Astrocyte (in vitro differentiated cells and primary cell): ENCODE measurements at regions not wholly inside any gene's neighbourhood (a gene's known extent, or its start where the extent isn't known, plus 50 kb on each side); places are given as distances from the start of the nearest gene placed in this dataset.

Source experiments
- DNase-seq: peaks from one replicate; pipeline ENCODE4 v3.0.0-alpha.2; 2010; ENCODE audit warnings: low read depth
- FAIRE-seq: peaks from 2 replicates; lab custom pipeline; 2011; peaks lifted over from hg19 to GRCh38; lab: Jason Lieb, UNC
- H2AFZ ChIP-seq: 2 replicates; pipeline ENCODE4 v1.6.0; 2012; ENCODE audit warnings: low read depth, low read length, inconsistent platforms
- H3K27ac ChIP-seq: 2 replicates; pipeline ENCODE4 v1.5.1; 2011; ENCODE audit warnings: low read depth, low read length, inconsistent platforms
- H3K27me3 ChIP-seq: 2 replicates; pipeline ENCODE4 v1.6.0; 2011; ENCODE audit warnings: low read length, inconsistent platforms; ENCODE audit not compliant: insufficient read depth
- H3K36me3 ChIP-seq: 2 replicates; pipeline ENCODE4 v1.5.1; 2011; ENCODE audit warnings: low read length, inconsistent platforms; ENCODE audit not compliant: insufficient read depth
- H3K4me1 ChIP-seq: 2 replicates; pipeline ENCODE4 v1.5.1; 2011; ENCODE audit warnings: low read length, inconsistent platforms; ENCODE audit not compliant: insufficient read depth
- H3K4me2 ChIP-seq: 2 replicates; pipeline ENCODE4 v1.6.0; 2012; ENCODE audit warnings: low read length, inconsistent platforms
- H3K4me3 ChIP-seq: 2 replicates; pipeline ENCODE4 v1.5.1; 2011; ENCODE audit warnings: low read depth, mild to moderate bottlenecking, low read length, inconsistent platforms; ENCODE audit not compliant: insufficient read depth
- H3K79me2 ChIP-seq: 2 replicates; pipeline ENCODE4 v1.6.0; 2012; ENCODE audit warnings: mild to moderate bottlenecking, low read length, inconsistent platforms; ENCODE audit not compliant: insufficient read depth
- H3K9ac ChIP-seq: 2 replicates; pipeline ENCODE4 v1.6.0; 2012; ENCODE audit warnings: mild to moderate bottlenecking, low read length, inconsistent platforms
- H3K9me3 ChIP-seq: 2 replicates; pipeline ENCODE4 v1.5.1; 2012; ENCODE audit warnings: low read depth, mild to moderate bottlenecking, low read length, inconsistent platforms; ENCODE audit not compliant: insufficient read depth
- H4K20me1 ChIP-seq: 2 replicates; pipeline ENCODE4 v1.6.0; 2012; ENCODE audit warnings: low read length, inconsistent platforms; ENCODE audit not compliant: insufficient read depth
- H3K27ac Mint-ChIP-seq: one replicate; pipeline ENCODE4 v1.8.0; 2021; ENCODE audit warnings: mild to moderate bottlenecking, mixed read lengths; ENCODE audit not compliant: unreplicated experiment
- H3K27me3 Mint-ChIP-seq: one replicate; pipeline ENCODE4 v1.8.0; 2021; ENCODE audit warnings: low read depth, mixed read lengths; ENCODE audit not compliant: unreplicated experiment
- H3K36me3 Mint-ChIP-seq: one replicate; pipeline ENCODE4 v1.8.0; 2021; ENCODE audit warnings: low read depth, mixed read lengths; ENCODE audit not compliant: unreplicated experiment
- H3K4me1 Mint-ChIP-seq: one replicate; pipeline ENCODE4 v1.8.0; 2021; ENCODE audit warnings: low read depth, mixed read lengths; ENCODE audit not compliant: unreplicated experiment
- H3K4me3 Mint-ChIP-seq: one replicate; pipeline ENCODE4 v1.8.0; 2021; ENCODE audit warnings: mild to moderate bottlenecking, moderate library complexity, mixed read lengths; ENCODE audit not compliant: unreplicated experiment
- H3K9me3 Mint-ChIP-seq: one replicate; pipeline ENCODE4 v1.8.0; 2021; ENCODE audit warnings: mild to moderate bottlenecking, mixed read lengths; ENCODE audit not compliant: unreplicated experiment
- CTCF ChIP-seq: IDR thresholded peaks from 2 replicates; pipeline ENCODE4 v1.5.1; 2011; ENCODE audit warnings: low read depth, mild to moderate bottlenecking, inconsistent platforms, low read length, moderate library complexity; ENCODE audit not compliant: insufficient read depth
- EZH2 ChIP-seq: IDR thresholded peaks from 2 replicates; pipeline ENCODE4 v1.6.1; 2012; ENCODE audit warnings: mild to moderate bottlenecking, low read length, inconsistent platforms; ENCODE audit not compliant: insufficient read depth

GRCh38 chr2:78967294-78967693, 58.2 kb upstream of the REG3G start:
- Mint-ChIP-seq H3K4me3 (no peak overlapping the region), H3K27me3 (peaks cover 7% of the 10 kb centered on the region), H3K4me1 (no peaks in the 10 kb centered on the region), H3K9me3 (no peaks in the 10 kb centered on the region), H3K36me3 (no peaks in the 10 kb centered on the region), H3K27ac (no peak overlapping the region)
- Histone ChIP-seq H3K27ac (no peak overlapping the region), H3K4me3 (no peak overlapping the region), H3K9ac (no peak overlapping the region), H3K4me1 (no peaks in the 10 kb centered on the region), H2AFZ (no peak overlapping the region), H3K9me3 (no peaks in the 10 kb centered on the region), H3K36me3 (no peaks in the 10 kb centered on the region), H3K27me3 (no peaks in the 10 kb centered on the region), H3K79me2 (no peaks in the 10 kb centered on the region), H4K20me1 (no peaks in the 10 kb centered on the region), H3K4me2 (no peak overlapping the region)
- FAIRE-seq: no peak
- DNase-seq: no peak
- no peak for TF ChIP-seq CTCF
- no peak for TF ChIP-seq EZH2

DNA sequence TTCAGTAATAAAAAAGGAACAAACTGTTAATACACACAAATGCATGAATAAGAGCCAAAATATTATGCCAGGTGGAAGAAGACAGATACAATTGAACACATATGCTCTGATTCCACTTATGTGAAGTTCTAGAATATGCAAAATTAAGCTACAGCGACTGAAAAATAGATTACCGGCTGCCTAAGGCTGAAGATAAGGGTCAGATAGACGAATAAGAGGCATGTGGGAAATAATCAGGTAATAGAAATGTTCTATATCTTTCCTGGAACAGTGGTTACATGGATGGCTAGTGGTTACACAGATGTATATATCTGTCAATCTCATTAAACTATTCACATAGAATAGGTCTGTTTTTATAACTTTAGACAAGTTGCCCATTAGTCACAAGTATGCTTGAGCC, 51.9 kb upstream of the REG3G start:
- Histone ChIP-seq H3K27me3 (no peaks in the 10 kb centered on the region), H2AFZ (no peak overlapping the region), H3K27ac (no peak overlapping the region), H3K79me2 (no peaks in the 10 kb centered on the region), H3K4me1 (no peaks in the 10 kb centered on the region), H4K20me1 (no peaks in the 10 kb centered on the region), H3K9ac (no peak overlapping the region), H3K36me3 (no peaks in the 10 kb centered on the region), H3K4me2 (no peak overlapping the region), H3K9me3 (no peaks in the 10 kb centered on the region), H3K4me3 (no peak overlapping the region)
- FAIRE-seq: no peak
- Mint-ChIP-seq H3K9me3 (no peaks in the 10 kb centered on the region), H3K36me3 (no peaks in the 10 kb centered on the region), H3K4me1 (peaks cover 2% of the 10 kb centered on the region), H3K4me3 (no peak overlapping the region), H3K27me3 (no peaks in the 10 kb centered on the region), H3K27ac (no peak overlapping the region)
- no peak for TF ChIP-seq CTCF
- TF ChIP-seq EZH2: no peak
- DNase-seq: no peak
